ENCODE measurements at regions not wholly inside any gene's neighbourhood (a gene's known extent, or its start where the extent isn't known, plus 50 kb on each side); places are given as distances from the start of the nearest gene placed in this dataset.
"Not testable (repeated sequence)": the region's sequence is repeated elsewhere in the genome, so short reads cannot be mapped to it uniquely, and the experiment has no call there.

GRCh38 chr3:76527773-76528172 lies 512.1 kb upstream of the ROBO2 start:
- H3K4me1 ChIP-seq (ENCODE audit: control insufficient read depth in 1 of 2, insufficient read depth in 2 of 2, low read length in 2 of 2): no peaks in the 10 kb centered on the region
- no peak for TF ChIP-seq CTCF (IDR thresholded peaks at IDR 0.05)
- no peaks in the 10 kb centered on the region for H3K27me3 ChIP-seq (ENCODE audit: control insufficient read depth in 2 of 2, insufficient read depth in 2 of 2, low read length in 2 of 2)
- H3K4me3 Mint-ChIP-seq: no peak overlapping the region
- no peaks in the 10 kb centered on the region for H3K36me3 ChIP-seq (replicated peaks in 1 of 2; ENCODE audit: control insufficient read depth in 1 of 2, insufficient read depth in 2 of 2, low read length in 2 of 2)
- no peaks in the 10 kb centered on the region for H4K20me1 ChIP-seq (ENCODE audit: insufficient read depth, low read length)
- no peak overlapping the region for H3K4me3 ChIP-seq (replicated peaks in 1 of 3; ENCODE audit: low read depth in 2 of 3, low read length in 3 of 3)
- no peak overlapping the region for H3K27ac ChIP-seq (ENCODE audit: low read depth in 1 of 2, low read length in 2 of 2)
- H3K9me3 ChIP-seq (replicated peaks in 1 of 2; ENCODE audit: control insufficient read depth in 1 of 2, insufficient read depth in 1 of 2, low read length in 2 of 2): no peaks in the 10 kb centered on the region
- H3K9me3 Mint-ChIP-seq: peaks cover 0 to 2% (median 0%) of the 10 kb centered on the region in 7 donors
- no peak for DNase-seq
- no peak overlapping the region for H2AFZ ChIP-seq (ENCODE audit: insufficient read depth, low read depth, low read length, poor library complexity, severe bottlenecking)
- H3K4me2 ChIP-seq (replicated peaks; ENCODE audit: extremely low read depth, low read length, poor library complexity, severe bottlenecking): no peak overlapping the region
- intact Hi-C loops (cut with micrococcal nuclease): no loop called here
- no peaks in the 10 kb centered on the region for H3K79me2 ChIP-seq (ENCODE audit: insufficient read depth, low read length)
- no peaks in the 10 kb centered on the region for H3K36me3 Mint-ChIP-seq
- H3K4me1 Mint-ChIP-seq: no peaks in the 10 kb centered on the region
- H3K27ac Mint-ChIP-seq: no peak overlapping the region
- no peak overlapping the region for H3K9ac ChIP-seq (ENCODE audit: insufficient read depth, low read length, poor library complexity, severe bottlenecking)
- no peaks in the 10 kb centered on the region for H3K27me3 Mint-ChIP-seq (ENCODE audit: low read depth in 3 of 3)

GRCh38 chr3:76532158-76532822 lies 507.6 kb upstream of the ROBO2 start:
- no peak for DNase-seq
- intact Hi-C loops (cut with micrococcal nuclease): no loop called here
- no CpG with 5 or more reads among the region's 2 CpGs for WGBS (ENCODE audit: insufficient coverage)
- Histone ChIP-seq H3K36me3 (replicated peaks in 1 of 2; ENCODE audit: control insufficient read depth in 1 of 2, insufficient read depth in 2 of 2, low read length in 2 of 2) (no peaks in the 10 kb centered on the region), H2AFZ (ENCODE audit: insufficient read depth, low read depth, low read length, poor library complexity, severe bottlenecking) (no peak overlapping the region), H3K79me2 (ENCODE audit: insufficient read depth, low read length) (no peaks in the 10 kb centered on the region), H3K4me1 (ENCODE audit: control insufficient read depth in 1 of 2, insufficient read depth in 2 of 2, low read length in 2 of 2) (no peaks in the 10 kb centered on the region), H3K27me3 (ENCODE audit: control insufficient read depth in 2 of 2, insufficient read depth in 2 of 2, low read length in 2 of 2) (no peaks in the 10 kb centered on the region), H3K4me3 (replicated peaks in 1 of 3; ENCODE audit: low read depth in 2 of 3, low read length in 3 of 3) (no peak overlapping the region), H3K9me3 (replicated peaks in 1 of 2; ENCODE audit: control insufficient read depth in 1 of 2, insufficient read depth in 1 of 2, low read length in 2 of 2) (peaks cover 4 to 6% of the 10 kb centered on the region in 2 donors), H3K27ac (ENCODE audit: low read depth in 1 of 2, low read length in 2 of 2) (no peak overlapping the region), H4K20me1 (ENCODE audit: insufficient read depth, low read length) (no peaks in the 10 kb centered on the region), H3K9ac (ENCODE audit: insufficient read depth, low read length, poor library complexity, severe bottlenecking) (no peak overlapping the region), H3K4me2 (replicated peaks; ENCODE audit: extremely low read depth, low read length, poor library complexity, severe bottlenecking) (no peak overlapping the region)
- no peak overlapping the region for H3K4me3 Mint-ChIP-seq
- peaks cover 0 to 2% (median 0%) of the 10 kb centered on the region in 3 donors for H3K27me3 Mint-ChIP-seq (ENCODE audit: low read depth in 3 of 3)
- no peak overlapping the region for H3K27ac Mint-ChIP-seq
- H3K9me3 Mint-ChIP-seq: peaks cover 4 to 13% (median 6%) of the 10 kb centered on the region in 7 donors
- H3K36me3 Mint-ChIP-seq: no peaks in the 10 kb centered on the region
- H3K4me1 Mint-ChIP-seq: no peaks in the 10 kb centered on the region
- no peak for TF ChIP-seq CTCF (IDR thresholded peaks at IDR 0.05)

GRCh38 chr3:76533710-76534109 lies 506.2 kb upstream of the ROBO2 start:
- H3K4me2 ChIP-seq (replicated peaks; ENCODE audit: extremely low read depth, low read length, poor library complexity, severe bottlenecking); H3K4me1 Mint-ChIP-seq; H3K27ac ChIP-seq (ENCODE audit: low read depth in 1 of 2, low read length in 2 of 2); H3K9me3 ChIP-seq (replicated peaks in 1 of 2; ENCODE audit: control insufficient read depth in 1 of 2, insufficient read depth in 1 of 2, low read length in 2 of 2); H3K4me1 ChIP-seq (ENCODE audit: control insufficient read depth in 1 of 2, insufficient read depth in 2 of 2, low read length in 2 of 2); H3K4me3 Mint-ChIP-seq; H3K36me3 ChIP-seq (replicated peaks in 1 of 2; ENCODE audit: control insufficient read depth in 1 of 2, insufficient read depth in 2 of 2, low read length in 2 of 2); DNase-seq; H3K27me3 Mint-ChIP-seq (ENCODE audit: low read depth in 3 of 3); H3K9ac ChIP-seq (ENCODE audit: insufficient read depth, low read length, poor library complexity, severe bottlenecking); H2AFZ ChIP-seq (ENCODE audit: insufficient read depth, low read depth, low read length, poor library complexity, severe bottlenecking); H4K20me1 ChIP-seq (ENCODE audit: insufficient read depth, low read length); H3K27me3 ChIP-seq (ENCODE audit: control insufficient read depth in 2 of 2, insufficient read depth in 2 of 2, low read length in 2 of 2); intact Hi-C loops (cut with micrococcal nuclease); H3K79me2 ChIP-seq (ENCODE audit: insufficient read depth, low read length); H3K4me3 ChIP-seq (replicated peaks in 1 of 3; ENCODE audit: low read depth in 2 of 3, low read length in 3 of 3); H3K36me3 Mint-ChIP-seq: not testable (repeated sequence)
- 67% methylated on average over 1 of the region's 4 CpGs for WGBS (ENCODE audit: insufficient coverage)
- Mint-ChIP-seq H3K9me3 (peaks cover 4 to 13% (median 8%) of the 10 kb centered on the region in 7 donors), H3K27ac (peak overlapping the region in 1 of 7 donors; percentile 49)
